ENCODE measurements at regions not wholly inside any gene's neighbourhood (a gene's known extent, or its start where the extent isn't known, plus 50 kb on each side); places are given as distances from the start of the nearest gene placed in this dataset.

- TF ChIP-seq CTCF (IDR thresholded peaks at IDR 0.05) (no peak), POLR2A (IDR thresholded peaks at IDR 0.05) (no peak)
These were observed 226.8 kb downstream of the TMEM167A start for GRCh38 chr5:82850393-82850792.

Data from uterus (tissue), 2 donors.